HG02870 (cell line): ENCODE measurements at regions not wholly inside any gene's neighbourhood (a gene's known extent, or its start where the extent isn't known, plus 50 kb on each side); places are given as distances from the start of the nearest gene placed in this dataset.

ENCODE experiments used
- ATAC-seq: cut with Tn5 transposase; IDR thresholded peaks from one replicate; pipeline ENCODE4 v1.9.1; 2021; ENCODE audit warnings: mild to moderate bottlenecking, moderate library complexity; ENCODE audit not compliant: unreplicated experiment

- no peak for ATAC-seq
Measured at GRCh38 chr9:89655990-89656657, 51.3 kb downstream of the GADD45G start.

- ATAC-seq: no peak
Measured at GRCh38 chr9:89657295-89657694, 52.5 kb downstream of the GADD45G start.

GRCh38 chr9:89657765-89658164 lies 53.0 kb downstream of the GADD45G start:
- ATAC-seq: peak; percentile 71

GRCh38 chr9:89658401-89658800 lies 53.6 kb downstream of the GADD45G start:
- no peak for ATAC-seq

- no peak for ATAC-seq
Measured at GRCh38 chr9:89658931-89659330, 54.1 kb downstream of the GADD45G start.

- ATAC-seq: no peak
Measured at GRCh38 chr9:89659473-89659872, 54.7 kb downstream of the GADD45G start.

- ATAC-seq: no peak
Measured at GRCh38 chr9:89659891-89660685, 55.3 kb downstream of the GADD45G start.

- ATAC-seq: no peak
Measured at GRCh38 chr9:89661391-89661949, 56.7 kb downstream of the GADD45G start.

GRCh38 chr9:89661956-89662717 lies 57.3 kb downstream of the GADD45G start:
- ATAC-seq: no peak

GRCh38 chr9:89662718-89663613 lies 58.2 kb downstream of the GADD45G start:
- no peak for ATAC-seq

- ATAC-seq: no peak
Measured at GRCh38 chr9:89663614-89663970, 58.8 kb downstream of the GADD45G start.

- no peak for ATAC-seq
Measured at GRCh38 chr9:89664010-89664409, 59.2 kb downstream of the GADD45G start.

GRCh38 chr9:89664896-89665329 lies 60.1 kb downstream of the GADD45G start:
- no peak for ATAC-seq

- ATAC-seq: no peak
Measured at GRCh38 chr9:89666364-89666763, 61.6 kb downstream of the GADD45G start.

- ATAC-seq: no peak
Measured at GRCh38 chr9:89666950-89667349, 62.1 kb downstream of the GADD45G start.

- ATAC-seq: no peak
Measured at GRCh38 chr9:89667726-89668125, 62.9 kb downstream of the GADD45G start.

GRCh38 chr9:89668216-89668865 lies 63.5 kb downstream of the GADD45G start:
- ATAC-seq: no peak

GRCh38 chr9:89668866-89669246 lies 64.0 kb downstream of the GADD45G start:
- ATAC-seq: no peak

GRCh38 chr9:89669361-89669842 lies 64.6 kb downstream of the GADD45G start:
- ATAC-seq: no peak

GRCh38 chr9:89670114-89670513 lies 65.3 kb downstream of the GADD45G start:
- ATAC-seq: no peak
